Gastroesophageal sphincter (tissue), 4 donors: ENCODE measurements at regions not wholly inside any gene's neighbourhood (a gene's known extent, or its start where the extent isn't known, plus 50 kb on each side); places are given as distances from the start of the nearest gene placed in this dataset.

ENCODE experiments used
- ATAC-seq: fragments of 150-250 bp; one replicate; pipeline ENCODE4 v1.9.1; 2016; ENCODE audit warnings: mild to moderate bottlenecking, moderate library complexity
- H3K27ac ChIP-seq, 4 donors: fragments of 200-600 bp; sonication (generic) in 3 of 4; 1 replicate in 3 of 4; 2 replicates in 1 of 4; pipeline ENCODE4 v1.5.1; 2016 to 2019
- H3K27me3 ChIP-seq: fragments of 200-600 bp; sonication (generic); one replicate; pipeline ENCODE4 v1.5.1; 2019
- H3K36me3 ChIP-seq, 2 donors: fragments of 200-600 bp; sonication (generic); one replicate each; pipeline ENCODE4 v1.5.1; 2019; ENCODE audit warnings: control low read depth in 1 of 2
- H3K4me1 ChIP-seq, 3 donors: fragments of 200-600 bp; sonication (generic); 1 replicate in 2 of 3; 2 replicates in 1 of 3; pipeline ENCODE4 v1.5.1; 2016 to 2019; ENCODE audit warnings: control low read depth in 2 of 3
- H3K4me3 ChIP-seq, 2 donors: fragments of 200-600 bp; sonication (generic); one replicate each; pipeline ENCODE4 v1.5.1; 2019; ENCODE audit warnings: mild to moderate bottlenecking in 1 of 2, moderate library complexity in 1 of 2
- H3K9me3 ChIP-seq, 3 donors: fragments of 200-600 bp; sonication (generic); one replicate each; pipeline ENCODE4 v1.5.1; 2017 to 2019; ENCODE audit warnings: control low read depth in 2 of 3
- CTCF ChIP-seq, 4 experiments: fragments of 200-600 bp in 2 of 4; fragments of 450-650 bp in 2 of 4; sonication (generic) in 1 of 4; IDR thresholded peaks; one replicate each; pipeline ENCODE4 v1.5.1; 2017 to 2019; ENCODE audit warnings: antibody characterized with exemption in 4 of 4, mild to moderate bottlenecking in 2 of 4, moderate library complexity in 2 of 4
- EP300 ChIP-seq: sonication (generic); formaldehyde crosslinking; IDR thresholded peaks from one replicate; pipeline ENCODE4 v1.6.1; 2017; ENCODE audit warnings: antibody characterized with exemption, mild to moderate bottlenecking
- POLR2A ChIP-seq, 2 donors: fragments of 450-650 bp; IDR thresholded peaks; one replicate each; pipeline ENCODE4 v1.6.1; 2017; ENCODE audit warnings: antibody characterized with exemption in 2 of 2, mild to moderate bottlenecking in 2 of 2, moderate library complexity in 1 of 2
- POLR2AphosphoS5 ChIP-seq: sonication (generic); formaldehyde crosslinking; IDR thresholded peaks from one replicate; pipeline ENCODE4 v1.6.1; 2017; ENCODE audit warnings: antibody characterized with exemption
- WGBS, 2 donors: methylation state at CpG; one replicate each; pipeline ENCODE4 v1.1.5; 2018; ENCODE audit warnings: low coverage in 1 of 2; 5-methylcytosine and 5-hydroxymethylcytosine counted together

- TF ChIP-seq CTCF (IDR thresholded peaks at IDR 0.05) (no peak), EP300 (no peak), POLR2AphosphoS5 (no peak), POLR2A (IDR thresholded peaks at IDR 0.05) (no peak)
- Histone ChIP-seq H3K4me3 (no peak overlapping the region), H3K36me3 (no peaks in the 10 kb centered on the region), H3K27me3 (peaks cover 97% of the 10 kb centered on the region), H3K9me3 (peaks cover 0 to 16% (median 0%) of the 10 kb centered on the region in 3 donors), H3K27ac (no peak overlapping the region), H3K4me1 (no peaks in the 10 kb centered on the region)
- ATAC-seq: no peak
- 76 to 83% methylated on average over 1 to 3 of the region's 8 CpGs for WGBS, 2 donors
Observed at GRCh38 chr19:5392486-5392885, 51.9 kb upstream of the PTPRS start.

GRCh38 chr19:5393088-5393487 is 52.5 kb upstream of the PTPRS start:
- Histone ChIP-seq H3K27me3 (peaks cover 97% of the 10 kb centered on the region), H3K9me3 (peaks cover 0 to 12% (median 0%) of the 10 kb centered on the region in 3 donors)

GRCh38 chr19:5394551-5395505 is 54.2 kb upstream of the PTPRS start:
- peaks cover 0 to 5% (median 0%) of the 10 kb centered on the region in 3 donors for H3K9me3 ChIP-seq
- H3K4me3 ChIP-seq: no peak overlapping the region
- H3K4me1 ChIP-seq: no peaks in the 10 kb centered on the region
- no peaks in the 10 kb centered on the region for H3K36me3 ChIP-seq
- 3 to 4% methylated on average over 6 to 9 of the region's 43 CpGs for WGBS, 2 donors
- no peak for ATAC-seq
- no peak overlapping the region for H3K27ac ChIP-seq
- TF ChIP-seq POLR2AphosphoS5 (no peak), CTCF (IDR thresholded peaks at IDR 0.05) (no peak), EP300 (no peak), POLR2A (IDR thresholded peaks at IDR 0.05) (no peak)
- peaks cover 98% of the 10 kb centered on the region for H3K27me3 ChIP-seq

More at GRCh38 chr19:5393088-5393487, 52.5 kb upstream of the PTPRS start:
- WGBS, 2 donors: 71 to 84% methylated on average over 6 of the region's 6 CpGs
- H3K27ac ChIP-seq: no peak overlapping the region
- no peaks in the 10 kb centered on the region for H3K4me1 ChIP-seq
- TF ChIP-seq CTCF (IDR thresholded peaks at IDR 0.05): no peak
- TF ChIP-seq POLR2A (IDR thresholded peaks at IDR 0.05): no peak
- no peak for TF ChIP-seq POLR2AphosphoS5
- TF ChIP-seq EP300: no peak
- no peaks in the 10 kb centered on the region for H3K36me3 ChIP-seq
- ATAC-seq: no peak
- H3K4me3 ChIP-seq: no peak overlapping the region

- Histone ChIP-seq H3K4me1 (no peaks in the 10 kb centered on the region), H3K27ac (no peak overlapping the region), H3K36me3 (no peaks in the 10 kb centered on the region), H3K27me3 (peaks cover 98% of the 10 kb centered on the region), H3K4me3 (no peak overlapping the region), H3K9me3 (peaks cover 0 to 5% (median 0%) of the 10 kb centered on the region in 3 donors)
- WGBS, 2 donors: 10 to 21% methylated on average over 5 to 11 of the region's 11 CpGs
- TF ChIP-seq POLR2A (IDR thresholded peaks at IDR 0.05): no peak
- TF ChIP-seq CTCF (IDR thresholded peaks at IDR 0.05): no peak
- TF ChIP-seq EP300: no peak
- TF ChIP-seq POLR2AphosphoS5: no peak
- no peak for ATAC-seq
Observed at GRCh38 chr19:5395556-5395955, 54.9 kb upstream of the PTPRS start.
